Left colon (tissue), 2 donors: ENCODE measurements at regions not wholly inside any gene's neighbourhood (a gene's known extent, or its start where the extent isn't known, plus 50 kb on each side); places are given as distances from the start of the nearest gene placed in this dataset.
"Not testable (repeated sequence)": the region's sequence is repeated elsewhere in the genome, so short reads cannot be mapped to it uniquely, and the experiment has no call there.

ENCODE experiments used
- ATAC-seq: fragments of 200-7000 bp; cut with Tn5 transposase; one replicate; pipeline ENCODE4 v1.9.1; 2020; ENCODE audit warnings: mild to moderate bottlenecking, moderate library complexity
- DNase-seq, 2 donors: peaks; one replicate each; pipeline ENCODE4 v3.0.0-alpha.2; 2020
- intact Hi-C, 2 donors: fragments of 100-400 bp; cut with DNase I in 1 of 2; cut with micrococcal nuclease in 1 of 2; formaldehyde crosslinking; loops; one replicate each; pipeline versions ENCODE4 v1.11.2 to v1.14.0; 2022; cut with DNase I, micrococcal nuclease
- donor health status: DM: no; HTN: no; CAD: no.
- donor health status: DM: yes; HTN: yes; CAD: no.

- DNase-seq (no peak), ATAC-seq (no peak)
- intact Hi-C loops, result no loop called here
Observed at GRCh38 chrX:75873993-75874392, 88.9 kb upstream of the MAGEE2 start.

- intact Hi-C loops, result no loop called here
- no peak for ATAC-seq
- no peak for DNase-seq
Observed at GRCh38 chrX:75883446-75883845, 98.4 kb upstream of the MAGEE2 start.

GRCh38 chrX:75887833-75888232 is 102.8 kb upstream of the MAGEE2 start:
- ATAC-seq, result no peak
- intact Hi-C loops, result no loop called here
- DNase-seq, result no peak

GRCh38 chrX:75892749-75893148 is 107.7 kb upstream of the MAGEE2 start:
- ATAC-seq (no peak), DNase-seq (no peak)
- intact Hi-C loops, result no loop called here

- intact Hi-C loops, result no loop called here
- DNase-seq, result no peak
- no peak for ATAC-seq
Observed at GRCh38 chrX:75893281-75893680, 108.2 kb upstream of the MAGEE2 start.

GRCh38 chrX:75911716-75912115 is 126.7 kb upstream of the MAGEE2 start:
- intact Hi-C loops, result no loop called here
- ATAC-seq, result no peak

GRCh38 chrX:75957107-75957610 is 172.1 kb upstream of the MAGEE2 start:
- no peak for ATAC-seq
- intact Hi-C loops, result no loop called here
- no peak for DNase-seq

More at GRCh38 chrX:75911716-75912115, 126.7 kb upstream of the MAGEE2 start:
- no peak for DNase-seq

- DNase-seq, ATAC-seq, intact Hi-C loops: not testable (repeated sequence)
Observed at GRCh38 chrX:75961321-75961720, 176.3 kb upstream of the MAGEE2 start.

GRCh38 chrX:75963774-75964173 is 178.7 kb upstream of the MAGEE2 start:
- DNase-seq, result no peak
- intact Hi-C loops, result no loop called here
- ATAC-seq, result no peak

- peak; percentile 81 for ATAC-seq
- peak in 1 of 2 donors; percentile 46 for DNase-seq
- intact Hi-C loops, result no loop called here
Observed at GRCh38 chrX:75968293-75968692, 183.2 kb upstream of the MAGEE2 start.

- ATAC-seq, result no peak
- intact Hi-C loops, result no loop called here
- no peak for DNase-seq
Observed at GRCh38 chrX:75986976-75987375, 185.9 kb upstream of the PBDC1 start.

GRCh38 chrX:75989806-75990590 is 182.9 kb upstream of the PBDC1 start:
- no peak for ATAC-seq
- DNase-seq, result no peak
- intact Hi-C loops, result no loop called here

GRCh38 chrX:75997692-75998091 is 175.2 kb upstream of the PBDC1 start:
- no peak for ATAC-seq
- DNase-seq, result no peak
- intact Hi-C loops, result no loop called here

GRCh38 chrX:76014321-76014720 is 158.5 kb upstream of the PBDC1 start:
- DNase-seq (no peak), ATAC-seq (no peak)
- intact Hi-C loops, result no loop called here

- DNase-seq, result no peak
- ATAC-seq, result no peak
- intact Hi-C loops, result no loop called here
Observed at GRCh38 chrX:76026292-76026691, 146.6 kb upstream of the PBDC1 start.

- no peak for DNase-seq
- intact Hi-C loops, result no loop called here
- ATAC-seq, result no peak
Observed at GRCh38 chrX:76026751-76027150, 146.1 kb upstream of the PBDC1 start.

- intact Hi-C loops, result no loop called here
- no peak for DNase-seq
- ATAC-seq, result no peak
Observed at GRCh38 chrX:76029385-76029784, 143.5 kb upstream of the PBDC1 start.

GRCh38 chrX:76064825-76065224 is 108.0 kb upstream of the PBDC1 start:
- no peak for ATAC-seq
- intact Hi-C loops, result no loop called here
- DNase-seq, result no peak

- intact Hi-C loops, result no loop called here
Observed at GRCh38 chrX:76076124-76076523, 96.7 kb upstream of the PBDC1 start.

GRCh38 chrX:76109654-76110053 is 63.2 kb upstream of the PBDC1 start:
- no peak for DNase-seq
- intact Hi-C loops, result no loop called here
- no peak for ATAC-seq

More at GRCh38 chrX:76076124-76076523, 96.7 kb upstream of the PBDC1 start:
- no peak for ATAC-seq
- no peak for DNase-seq
